ENCODE measurements at regions not wholly inside any gene's neighbourhood (a gene's known extent, or its start where the extent isn't known, plus 50 kb on each side); places are given as distances from the start of the nearest gene placed in this dataset.

- H3K79me1 ChIP-seq (ENCODE audit: low read depth, low read length), result no peaks in the 10 kb centered on the region
- no peak overlapping the region for H3K4me2 ChIP-seq (ENCODE audit: insufficient read depth in 1 of 2, low read depth in 2 of 2, low read length in 2 of 2)
- no peak overlapping the region for H2BK12ac ChIP-seq (ENCODE audit: low read depth, low read length)
- H4K5ac ChIP-seq (ENCODE audit: insufficient read length, low read depth, low read length), result no peak overlapping the region
- H3K4me3 ChIP-seq (ENCODE audit: extremely low read depth in 1 of 4, insufficient read depth in 2 of 4, low read depth in 3 of 4, low read length in 4 of 4), result no peak overlapping the region
- no peak overlapping the region for H3K56ac ChIP-seq (replicated peaks; ENCODE audit: insufficient read length, low read depth, low read length)
- no peak overlapping the region for H3K4ac ChIP-seq (replicated peaks; ENCODE audit: insufficient read length, low read depth, low read length)
- no peak overlapping the region for H2BK120ac ChIP-seq (replicated peaks; ENCODE audit: low read depth, low read length)
- no peak overlapping the region for H2AFZ ChIP-seq (ENCODE audit: low read length)
- POLR2A ChIA-PET (ENCODE audit: partially characterized antibody), result no interaction called here
- no peak overlapping the region for H3K14ac ChIP-seq (ENCODE audit: insufficient read length)
- no peak overlapping the region for H4K91ac ChIP-seq (replicated peaks; ENCODE audit: insufficient read length, low read length)
- no peak overlapping the region for H4K8ac ChIP-seq (ENCODE audit: extremely low read depth, insufficient read depth, low read length)
- H2BK15ac ChIP-seq (ENCODE audit: low read length), result no peak overlapping the region
- CTCF ChIA-PET (ENCODE audit: partially characterized antibody), result interaction anchor here (0.8 to 0.9 kb wide), 2 partner anchors 12 to 55 kb away, joined by 3 read pairs; no protein-coding TSS in a partner anchor
- no peak for FAIRE-seq
- H3K27ac ChIP-seq (ENCODE audit: low read depth, low read length), result no peak overlapping the region
- H3K36me3 ChIP-seq (ENCODE audit: control insufficient read depth in 2 of 4, insufficient read depth in 4 of 4, low read length in 3 of 4), result no peaks in the 10 kb centered on the region; a peak in 1 of 8 replicates
- H2BK5ac ChIP-seq (ENCODE audit: low read depth, low read length), result no peak overlapping the region
- no peak overlapping the region for H2AK5ac ChIP-seq (ENCODE audit: low read depth, low read length)
- no peak for DNase-seq (ENCODE audit: low read depth in 1 of 2, low spot score in 2 of 2)
- no peaks in the 10 kb centered on the region for H3K79me2 ChIP-seq (ENCODE audit: control insufficient read depth in 1 of 2, insufficient read depth in 2 of 2, low read length in 2 of 2)
- H2BK20ac ChIP-seq (ENCODE audit: low read length), result no peak overlapping the region
- no peak overlapping the region for H3K9ac ChIP-seq (replicated peaks in 1 of 4; ENCODE audit: extremely low read depth in 1 of 4, low read depth in 3 of 4, low read length in 3 of 4)
- no peaks in the 10 kb centered on the region for H3K27me3 ChIP-seq (replicated peaks in 1 of 4; ENCODE audit: control insufficient read depth in 3 of 4, extremely low read depth in 1 of 4, insufficient read depth in 3 of 4, low read length in 3 of 4)
- H3K18ac ChIP-seq (ENCODE audit: extremely low read depth, low read length), result no peak overlapping the region
- H3K23ac ChIP-seq (ENCODE audit: insufficient read length), result no peak overlapping the region
- no peaks in the 10 kb centered on the region for H3K4me1 ChIP-seq (replicated peaks in 1 of 4; ENCODE audit: control insufficient read depth in 3 of 4, insufficient read depth in 4 of 4, low read length in 3 of 4)
- no peaks in the 10 kb centered on the region for H3K9me3 ChIP-seq (ENCODE audit: insufficient read depth in 2 of 2, low read depth in 1 of 2, low read length in 1 of 2)
- H3K23me2 ChIP-seq (ENCODE audit: low read depth, low read length), result no peaks in the 10 kb centered on the region
- WGBS, 2 experiments (ENCODE audit: extremely low coverage in 1 of 2, insufficient coverage in 1 of 2, insufficient read length in 1 of 2, insufficient replicate concordance in 2 of 2, low coverage in 1 of 2, low lambda C conversion rate in 2 of 2, missing lambda C conversion rate in 1 of 2), result 83% methylated on average over 2 of the region's 2 CpGs; no CpG with 5 or more reads in 1 of the 2 experiments
- no peaks in the 10 kb centered on the region for H4K20me1 ChIP-seq (replicated peaks in 1 of 2; ENCODE audit: control insufficient read depth in 1 of 2, insufficient read depth in 2 of 2, low read length in 2 of 2)
- no peak for TF ChIP-seq TCF12 (IDR thresholded peaks at IDR 0.05; ENCODE audit: low read depth, low read length)
- TF ChIP-seq FOSL1 (IDR thresholded peaks at IDR 0.05; ENCODE audit: insufficient read depth, low read depth, low read length), result no peak
- TF ChIP-seq E2F6 (IDR thresholded peaks at IDR 0.05), result no peak
- no peak for TF ChIP-seq CHD1 (IDR thresholded peaks at IDR 0.05; ENCODE audit: low read depth, low read length)
- TF ChIP-seq CTCF (IDR thresholded peaks at IDR 0.05; ENCODE audit: control extremely low read depth in 1 of 3, insufficient read depth in 1 of 3, low read depth in 1 of 3, low read length in 3 of 3), result no peak
- no peak for TF ChIP-seq CBX5 (IDR thresholded peaks at IDR 0.05; ENCODE audit: low read depth, low read length)
- TF ChIP-seq HDAC2 (IDR thresholded peaks at IDR 0.05; ENCODE audit: borderline replicate concordance in 1 of 2, low read depth in 2 of 2, low read length in 2 of 2), result no peak
- TF ChIP-seq POU5F1 (IDR thresholded peaks at IDR 0.05; ENCODE audit: low read depth, low read length), result no peak
- TF ChIP-seq SAP30 (IDR thresholded peaks at IDR 0.05; ENCODE audit: insufficient read depth, insufficient replicate concordance, low read length), result no peak
Measured at GRCh38 chr18:37634516-37634915, 68.9 kb upstream of the CELF4 start.

Measured in H1 (cell line).